H1 (cell line): ENCODE measurements at regions not wholly inside any gene's neighbourhood (a gene's known extent, or its start where the extent isn't known, plus 50 kb on each side); places are given as distances from the start of the nearest gene placed in this dataset.

Experiments used
- BCL11A ChIP-seq, 2 experiments: IDR thresholded peaks; one replicate each; pipeline ENCODE4 v1.6.1; 2011; ENCODE audit warnings: low read depth in 2 of 2, low read length in 2 of 2, mild to moderate bottlenecking in 2 of 2
- BRCA1 ChIP-seq: IDR thresholded peaks from 2 replicates; pipeline ENCODE4 v1.6.1; 2012; ENCODE audit warnings: low read depth, low read length, improper control_type of control experiment
- CEBPB ChIP-seq: IDR thresholded peaks from 2 replicates; pipeline ENCODE4 v1.6.1; 2012; ENCODE audit warnings: low read depth, low read length
- CHD2 ChIP-seq: IDR thresholded peaks from 2 replicates; pipeline ENCODE4 v1.6.1; 2012; ENCODE audit warnings: low read length, improper control_type of control experiment
- CREB1 ChIP-seq: IDR thresholded peaks from 2 replicates; pipeline ENCODE4 v1.6.1; 2012; ENCODE audit warnings: inconsistent platforms
- CTCF ChIP-seq, 3 experiments: IDR thresholded peaks; 1 replicate in 2 of 3; 2 replicates in 1 of 3; pipeline versions ENCODE4 v1.5.1 to v1.6.1; 2011; ENCODE audit warnings: low read length in 3 of 3, mild to moderate bottlenecking in 3 of 3, inconsistent platforms in 2 of 3, low read depth in 1 of 3, moderate library complexity in 1 of 3; ENCODE audit not compliant: insufficient read depth in 1 of 3; ENCODE audit errors: control extremely low read depth in 1 of 3
- GTF2F1 ChIP-seq: IDR thresholded peaks from 2 replicates; pipeline ENCODE4 v1.6.1; 2012; ENCODE audit warnings: low read depth, low read length, improper control_type of control experiment, borderline replicate concordance
- POLR2A ChIP-seq, 2 experiments: IDR thresholded peaks; 1 replicate in 1 of 2; 2 replicates in 1 of 2; pipeline ENCODE4 v1.6.1; 2011; ENCODE audit warnings: low read depth in 2 of 2, low read length in 2 of 2, mild to moderate bottlenecking in 2 of 2; ENCODE audit errors: control extremely low read depth in 1 of 2
- SIRT6 ChIP-seq: IDR thresholded peaks from one replicate; pipeline ENCODE4 v1.7.1; 2012; ENCODE audit warnings: low read length, inconsistent platforms
- ZNF274 ChIP-seq: IDR thresholded peaks from 2 replicates; pipeline ENCODE4 v1.7.0; 2012; ENCODE audit warnings: low read length, borderline replicate concordance; ENCODE audit errors: extremely low read depth
- TF ChIP-seq, protein P1 (sequence below): IDR thresholded peaks from 2 replicates; pipeline ENCODE4 v1.6.1; 2012; ENCODE audit warnings: inconsistent platforms

DNA sequence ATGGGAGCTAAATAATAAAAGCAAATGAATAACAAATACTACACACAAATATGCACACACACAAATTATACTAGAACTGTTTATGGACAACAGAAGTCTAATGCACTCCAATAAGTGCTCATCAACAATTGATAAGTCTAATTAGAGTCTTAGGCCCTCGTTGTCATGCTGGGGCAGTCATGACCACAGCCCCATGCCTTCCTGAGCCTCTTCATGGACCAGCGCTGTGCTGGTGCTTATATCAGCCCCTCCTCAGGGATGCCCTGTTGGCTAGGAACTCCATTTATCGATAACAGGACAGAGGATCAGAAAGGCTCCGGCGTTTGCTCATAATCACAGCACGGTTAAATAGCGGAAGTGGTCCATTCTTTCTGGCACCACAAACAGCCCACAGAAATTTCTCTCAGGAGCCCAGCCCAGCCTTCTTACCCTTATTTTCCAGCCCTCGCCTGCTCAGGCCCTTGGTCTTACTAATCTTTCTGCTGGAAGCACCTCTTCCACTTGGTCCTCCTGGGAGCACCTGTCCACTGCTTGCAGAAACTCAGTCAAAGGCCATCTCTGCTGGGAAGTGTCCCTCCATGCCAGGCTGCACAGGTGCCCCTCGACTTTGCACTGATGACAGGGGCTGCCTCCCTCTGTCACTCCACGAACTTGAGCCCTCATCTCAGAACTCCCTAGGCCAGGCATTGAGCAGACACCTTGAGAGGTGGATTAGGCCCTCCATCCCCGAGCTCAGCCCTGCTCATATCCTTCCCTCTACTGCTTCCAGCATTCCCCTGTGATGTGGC is 500.2 kb upstream of the HS6ST1 start:
- TF ChIP-seq BCL11A (IDR thresholded peaks at IDR 0.05; ENCODE audit: low read depth in 2 of 2, low read length in 2 of 2) (no peak), CREB1 (no peak), CTCF (IDR thresholded peaks at IDR 0.05; ENCODE audit: control extremely low read depth in 1 of 3, insufficient read depth in 1 of 3, low read depth in 1 of 3, low read length in 3 of 3) (no peak), BRCA1 (no peak), POLR2A (IDR thresholded peaks at IDR 0.05; ENCODE audit: control extremely low read depth in 1 of 2, low read depth in 2 of 2, low read length in 2 of 2) (no peak), SIRT6 (no peak), GTF2F1 (no peak), CEBPB (no peak), CHD2 (no peak), ZNF274 (no peak)
- TF ChIP-seq, protein P1, sequence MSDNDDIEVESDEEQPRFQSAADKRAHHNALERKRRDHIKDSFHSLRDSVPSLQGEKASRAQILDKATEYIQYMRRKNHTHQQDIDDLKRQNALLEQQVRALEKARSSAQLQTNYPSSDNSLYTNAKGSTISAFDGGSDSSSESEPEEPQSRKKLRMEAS: no peak
